ENCODE measurements at regions not wholly inside any gene's neighbourhood (a gene's known extent, or its start where the extent isn't known, plus 50 kb on each side); places are given as distances from the start of the nearest gene placed in this dataset.

DNA sequence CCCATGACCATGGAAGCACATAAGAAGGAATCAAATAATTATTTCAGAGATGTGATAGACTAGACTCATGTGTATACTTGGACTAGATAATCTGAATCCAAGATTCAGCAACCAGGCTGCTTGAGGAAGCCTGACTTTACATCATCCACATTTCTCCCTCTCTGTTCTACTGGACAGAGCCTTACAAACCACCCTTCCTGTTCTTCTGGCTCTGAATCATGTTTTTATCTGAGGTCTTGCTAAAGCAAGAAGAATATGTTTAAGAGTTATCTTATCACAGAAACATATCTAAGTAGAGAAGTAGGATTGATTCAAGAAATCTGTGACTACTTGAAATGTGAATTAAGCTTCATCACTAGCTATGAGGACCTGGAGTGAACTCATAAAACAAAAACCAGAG is 71.1 kb upstream of the SLC24A5 start:
- Mint-ChIP-seq H3K36me3 (ENCODE audit: low read depth, unreplicated experiment) (no peaks in the 10 kb centered on the region), H3K4me3 (ENCODE audit: unreplicated experiment) (no peak overlapping the region), H3K9me3 (ENCODE audit: unreplicated experiment) (no peaks in the 10 kb centered on the region), H3K27ac (ENCODE audit: unreplicated experiment) (no peak overlapping the region), H3K4me1 (ENCODE audit: low read depth, unreplicated experiment) (no peaks in the 10 kb centered on the region), H3K27me3 (ENCODE audit: low read depth, unreplicated experiment) (no peaks in the 10 kb centered on the region)
- no peak for FAIRE-seq
- no peak overlapping the region for H3K27ac ChIP-seq (ENCODE audit: low read depth, low read length)
- no peak overlapping the region for H2AFZ ChIP-seq (ENCODE audit: low read depth, low read length)
- H3K4me3 ChIP-seq (ENCODE audit: insufficient read depth, low read depth, low read length), result no peak overlapping the region
- no peak for TF ChIP-seq EZH2 (IDR thresholded peaks at IDR 0.05; ENCODE audit: insufficient read depth, low read length)
- TF ChIP-seq, protein P1, sequence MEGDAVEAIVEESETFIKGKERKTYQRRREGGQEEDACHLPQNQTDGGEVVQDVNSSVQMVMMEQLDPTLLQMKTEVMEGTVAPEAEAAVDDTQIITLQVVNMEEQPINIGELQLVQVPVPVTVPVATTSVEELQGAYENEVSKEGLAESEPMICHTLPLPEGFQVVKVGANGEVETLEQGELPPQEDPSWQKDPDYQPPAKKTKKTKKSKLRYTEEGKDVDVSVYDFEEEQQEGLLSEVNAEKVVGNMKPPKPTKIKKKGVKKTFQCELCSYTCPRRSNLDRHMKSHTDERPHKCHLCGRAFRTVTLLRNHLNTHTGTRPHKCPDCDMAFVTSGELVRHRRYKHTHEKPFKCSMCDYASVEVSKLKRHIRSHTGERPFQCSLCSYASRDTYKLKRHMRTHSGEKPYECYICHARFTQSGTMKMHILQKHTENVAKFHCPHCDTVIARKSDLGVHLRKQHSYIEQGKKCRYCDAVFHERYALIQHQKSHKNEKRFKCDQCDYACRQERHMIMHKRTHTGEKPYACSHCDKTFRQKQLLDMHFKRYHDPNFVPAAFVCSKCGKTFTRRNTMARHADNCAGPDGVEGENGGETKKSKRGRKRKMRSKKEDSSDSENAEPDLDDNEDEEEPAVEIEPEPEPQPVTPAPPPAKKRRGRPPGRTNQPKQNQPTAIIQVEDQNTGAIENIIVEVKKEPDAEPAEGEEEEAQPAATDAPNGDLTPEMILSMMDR (IDR thresholded peaks at IDR 0.05; ENCODE audit: insufficient read depth, low read depth, low read length), result no peak
- no peak overlapping the region for H3K9ac ChIP-seq (ENCODE audit: low read length)
- no peaks in the 10 kb centered on the region for H3K36me3 ChIP-seq (ENCODE audit: insufficient read depth, low read length)
- H3K27me3 ChIP-seq (ENCODE audit: insufficient read depth, low read length), result no peaks in the 10 kb centered on the region
- no peaks in the 10 kb centered on the region for H3K79me2 ChIP-seq (ENCODE audit: insufficient read depth, low read length)
- peak; percentile 28 for DNase-seq (ENCODE audit: low read depth)
- H3K9me3 ChIP-seq (ENCODE audit: insufficient read depth, low read depth, low read length), result no peaks in the 10 kb centered on the region
- H3K4me1 ChIP-seq (ENCODE audit: insufficient read depth, low read length), result peaks cover 4% of the 10 kb centered on the region
- H4K20me1 ChIP-seq (ENCODE audit: insufficient read depth, low read length), result no peaks in the 10 kb centered on the region
- no peak overlapping the region for H3K4me2 ChIP-seq (ENCODE audit: low read length)

DNA sequence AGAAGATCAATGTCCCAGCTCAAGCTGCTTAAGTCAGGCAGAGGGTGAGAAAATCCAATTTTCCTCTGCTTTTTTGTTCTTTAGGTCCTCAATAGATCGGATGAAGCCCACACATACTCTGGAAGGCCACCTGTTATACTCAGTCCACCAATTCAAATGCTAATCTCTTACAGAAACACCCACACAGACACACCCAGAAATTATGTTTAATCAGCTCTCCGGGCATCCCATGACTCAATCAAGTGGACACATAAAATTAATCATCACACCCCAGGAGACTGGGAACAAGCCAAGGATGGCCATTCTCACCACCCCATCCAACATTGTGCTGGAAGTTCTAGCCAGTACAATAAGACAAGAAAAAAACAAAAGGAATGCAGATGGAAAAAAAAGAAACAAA is 67.8 kb upstream of the SLC24A5 start:
- FAIRE-seq (no peak), DNase-seq (ENCODE audit: low read depth) (peak; percentile 46)
- H3K4me3 ChIP-seq (ENCODE audit: insufficient read depth, low read depth, low read length), result no peak overlapping the region
- no peak overlapping the region for H3K4me2 ChIP-seq (ENCODE audit: low read length)
- H3K4me1 ChIP-seq (ENCODE audit: insufficient read depth, low read length), result peaks cover 4% of the 10 kb centered on the region
- Mint-ChIP-seq H3K27ac (ENCODE audit: unreplicated experiment) (no peak overlapping the region), H3K9me3 (ENCODE audit: unreplicated experiment) (no peaks in the 10 kb centered on the region), H3K4me1 (ENCODE audit: low read depth, unreplicated experiment) (no peaks in the 10 kb centered on the region), H3K27me3 (ENCODE audit: low read depth, unreplicated experiment) (peaks cover 1% of the 10 kb centered on the region), H3K4me3 (ENCODE audit: unreplicated experiment) (no peak overlapping the region), H3K36me3 (ENCODE audit: low read depth, unreplicated experiment) (no peaks in the 10 kb centered on the region)
- H2AFZ ChIP-seq (ENCODE audit: low read depth, low read length), result no peak overlapping the region
- no peak overlapping the region for H3K9ac ChIP-seq (ENCODE audit: low read length)
- TF ChIP-seq, protein P1 (IDR thresholded peaks at IDR 0.05; ENCODE audit: insufficient read depth, low read depth, low read length), result no peak
- no peak for TF ChIP-seq EZH2 (IDR thresholded peaks at IDR 0.05; ENCODE audit: insufficient read depth, low read length)
- no peaks in the 10 kb centered on the region for H3K9me3 ChIP-seq (ENCODE audit: insufficient read depth, low read depth, low read length)
- no peak overlapping the region for H3K27ac ChIP-seq (ENCODE audit: low read depth, low read length)
- H3K79me2 ChIP-seq (ENCODE audit: insufficient read depth, low read length), result no peaks in the 10 kb centered on the region
- no peaks in the 10 kb centered on the region for H3K36me3 ChIP-seq (ENCODE audit: insufficient read depth, low read length)
- H4K20me1 ChIP-seq (ENCODE audit: insufficient read depth, low read length), result no peaks in the 10 kb centered on the region
- no peaks in the 10 kb centered on the region for H3K27me3 ChIP-seq (ENCODE audit: insufficient read depth, low read length)

DNA sequence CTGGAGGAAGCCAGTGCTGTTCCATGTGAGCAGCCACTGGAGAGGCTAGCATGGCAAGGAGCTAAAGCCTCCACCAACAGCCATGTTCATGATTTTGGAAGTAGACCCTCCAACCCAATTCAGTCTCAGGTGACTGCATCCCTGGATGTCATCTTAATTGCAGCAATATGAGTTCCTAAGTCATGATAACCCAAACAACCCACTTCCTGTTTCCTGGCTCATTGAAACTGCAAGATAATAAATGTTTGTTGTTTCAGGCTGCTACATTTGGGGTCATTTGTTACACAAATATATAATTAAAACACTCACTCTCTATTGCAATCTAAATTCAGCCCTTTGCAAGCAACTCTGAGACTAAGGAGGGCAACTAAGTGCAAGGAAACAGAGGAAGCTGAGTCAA is 62.4 kb upstream of the SLC24A5 start:
- Mint-ChIP-seq H3K4me1 (ENCODE audit: low read depth, unreplicated experiment) (peaks cover 2% of the 10 kb centered on the region), H3K4me3 (ENCODE audit: unreplicated experiment) (no peak overlapping the region), H3K36me3 (ENCODE audit: low read depth, unreplicated experiment) (no peaks in the 10 kb centered on the region), H3K27ac (ENCODE audit: unreplicated experiment) (no peak overlapping the region), H3K9me3 (ENCODE audit: unreplicated experiment) (no peaks in the 10 kb centered on the region), H3K27me3 (ENCODE audit: low read depth, unreplicated experiment) (peaks cover 1% of the 10 kb centered on the region)
- H3K9ac ChIP-seq (ENCODE audit: low read length), result no peak overlapping the region
- DNase-seq (ENCODE audit: low read depth) (no peak), FAIRE-seq (no peak)
- H3K79me2 ChIP-seq (ENCODE audit: insufficient read depth, low read length), result no peaks in the 10 kb centered on the region
- H3K36me3 ChIP-seq (ENCODE audit: insufficient read depth, low read length), result no peaks in the 10 kb centered on the region
- H3K27ac ChIP-seq (ENCODE audit: low read depth, low read length), result no peak overlapping the region
- no peaks in the 10 kb centered on the region for H3K9me3 ChIP-seq (ENCODE audit: insufficient read depth, low read depth, low read length)
- H3K27me3 ChIP-seq (ENCODE audit: insufficient read depth, low read length), result no peaks in the 10 kb centered on the region
- H3K4me2 ChIP-seq (ENCODE audit: low read length), result no peak overlapping the region
- no peaks in the 10 kb centered on the region for H4K20me1 ChIP-seq (ENCODE audit: insufficient read depth, low read length)
- no peak overlapping the region for H3K4me3 ChIP-seq (ENCODE audit: insufficient read depth, low read depth, low read length)
- no peak for TF ChIP-seq EZH2 (IDR thresholded peaks at IDR 0.05; ENCODE audit: insufficient read depth, low read length)
- TF ChIP-seq, protein P1 (IDR thresholded peaks at IDR 0.05; ENCODE audit: insufficient read depth, low read depth, low read length), result no peak
- H3K4me1 ChIP-seq (ENCODE audit: insufficient read depth, low read length), result peaks cover 7% of the 10 kb centered on the region
- H2AFZ ChIP-seq (ENCODE audit: low read depth, low read length), result no peak overlapping the region
